HG02588 (cell line): ENCODE measurements at regions not wholly inside any gene's neighbourhood (a gene's known extent, or its start where the extent isn't known, plus 50 kb on each side); places are given as distances from the start of the nearest gene placed in this dataset.
"Not testable (repeated sequence)": the region's sequence is repeated elsewhere in the genome, so short reads cannot be mapped to it uniquely, and the experiment has no call there.

Experiments
- ATAC-seq: cut with Tn5 transposase; IDR thresholded peaks from one replicate; pipeline ENCODE4 v1.9.1; 2021; ENCODE audit warnings: mild to moderate bottlenecking, moderate library complexity; ENCODE audit not compliant: unreplicated experiment

DNA sequence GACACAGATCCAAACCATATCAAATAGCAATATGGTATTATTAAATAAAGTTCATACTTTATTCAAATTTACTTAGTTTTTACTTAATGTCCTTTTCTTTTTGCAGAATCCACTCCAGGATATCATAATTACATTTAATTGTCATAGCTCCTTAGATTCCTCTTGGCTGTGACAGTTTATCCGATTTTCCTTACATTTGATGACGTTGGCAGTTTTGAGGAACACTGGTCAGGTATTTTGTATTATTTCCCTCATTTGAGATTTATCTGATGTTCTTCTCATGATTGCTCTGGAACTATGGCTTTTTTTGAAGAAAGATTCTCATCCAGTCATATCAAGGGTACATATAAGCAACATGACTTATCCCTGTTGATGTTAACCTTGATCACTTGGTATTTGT, 198.3 kb upstream of the STAC start:
- ATAC-seq = no peak

DNA sequence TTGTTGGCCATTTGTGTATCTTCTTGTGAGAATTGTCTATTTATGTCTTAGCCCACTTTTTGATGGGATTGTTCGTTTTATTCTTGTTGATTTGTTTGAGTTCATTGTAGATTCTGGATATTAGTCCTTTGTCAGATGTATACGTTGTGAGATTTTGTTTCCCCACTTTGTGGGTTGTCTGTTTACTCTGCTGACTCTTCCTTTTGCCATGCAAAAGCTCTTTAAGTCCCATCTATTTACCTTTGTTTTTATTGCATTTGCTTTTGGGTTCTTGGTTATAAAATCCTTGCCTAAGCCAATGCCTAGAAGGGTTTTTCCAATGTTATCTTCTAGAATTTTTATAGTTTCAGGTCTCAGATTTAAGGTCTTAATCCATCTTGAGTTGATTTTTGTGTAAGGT, 193.1 kb upstream of the STAC start:
- ATAC-seq = not testable (repeated sequence)

DNA sequence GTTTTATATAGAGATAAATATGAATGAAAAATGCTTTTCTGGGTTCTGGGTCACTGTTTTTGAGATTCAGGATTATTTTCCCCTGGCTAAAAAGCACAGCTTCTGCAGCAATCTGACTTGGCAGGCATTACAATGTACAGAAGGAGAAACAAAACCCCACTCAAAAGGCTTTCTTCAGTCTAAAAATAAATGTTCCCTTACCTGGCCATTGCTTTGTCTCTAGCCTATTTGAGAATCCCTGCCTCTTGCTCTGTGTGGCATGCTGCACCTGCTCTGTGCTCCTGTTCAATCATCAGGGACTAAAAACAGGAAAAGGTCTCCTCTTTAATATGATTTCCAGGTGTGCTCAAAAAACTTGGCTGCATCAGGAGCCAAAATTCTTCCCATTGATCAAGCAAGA, 187.4 kb upstream of the STAC start:
- no peak for ATAC-seq

DNA sequence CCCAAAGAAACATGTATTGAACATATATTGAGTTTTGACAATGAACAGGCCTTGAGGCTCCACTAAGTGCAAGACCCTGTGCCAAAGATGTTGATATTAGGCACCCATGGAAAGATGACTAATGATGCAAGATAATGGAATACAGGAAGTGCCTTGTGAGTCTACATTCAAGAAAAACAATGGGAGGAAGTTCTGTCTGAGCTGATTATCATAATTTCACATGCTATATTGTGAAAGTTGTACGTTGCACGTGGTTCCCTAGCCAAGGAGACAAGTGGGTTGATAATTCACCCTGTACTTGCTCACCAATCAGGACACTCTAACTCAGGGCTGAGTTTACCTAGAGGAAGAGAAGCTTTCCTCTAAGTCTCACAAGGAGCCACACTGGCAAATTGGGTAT, 186.9 kb upstream of the STAC start:
- no peak for ATAC-seq

DNA sequence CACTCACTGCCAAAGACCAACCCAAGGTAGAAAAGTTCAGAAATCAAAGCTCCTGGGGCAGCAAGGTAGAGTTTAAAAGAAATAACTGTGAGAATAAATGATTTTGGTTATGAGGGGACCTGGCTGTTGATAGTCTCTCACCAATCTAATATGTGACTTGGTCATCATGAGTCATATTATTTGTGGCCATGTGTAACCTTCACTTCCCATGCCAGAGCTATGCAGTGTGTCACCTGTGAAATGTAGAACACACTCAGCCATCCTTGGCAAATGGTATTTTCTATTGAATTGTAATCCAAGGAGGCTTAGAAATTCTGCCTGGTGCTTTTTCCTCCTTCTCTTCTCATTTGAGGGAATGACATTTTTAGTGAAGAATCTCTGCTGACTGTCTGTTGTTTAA, 184.2 kb upstream of the STAC start:
- ATAC-seq = no peak

DNA sequence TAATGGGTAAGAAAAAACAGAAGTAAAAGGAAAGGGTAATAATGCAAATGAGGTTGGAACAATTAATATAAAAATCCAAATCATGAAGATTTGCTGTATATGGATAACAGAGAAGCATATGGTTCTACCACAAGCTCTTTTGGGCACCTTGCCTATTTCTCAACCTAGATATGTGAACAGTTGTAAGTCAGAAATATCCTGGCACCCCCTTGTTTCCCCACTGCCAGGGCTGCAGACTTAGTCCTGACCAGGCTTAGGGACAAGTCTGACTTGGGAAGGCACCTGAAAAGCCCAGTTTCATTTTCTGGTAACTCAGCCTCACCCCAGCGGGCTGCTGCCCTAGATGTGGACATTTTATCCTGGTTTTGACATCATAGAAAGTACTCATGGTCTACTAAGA, 183.2 kb upstream of the STAC start:
- no peak for ATAC-seq

DNA sequence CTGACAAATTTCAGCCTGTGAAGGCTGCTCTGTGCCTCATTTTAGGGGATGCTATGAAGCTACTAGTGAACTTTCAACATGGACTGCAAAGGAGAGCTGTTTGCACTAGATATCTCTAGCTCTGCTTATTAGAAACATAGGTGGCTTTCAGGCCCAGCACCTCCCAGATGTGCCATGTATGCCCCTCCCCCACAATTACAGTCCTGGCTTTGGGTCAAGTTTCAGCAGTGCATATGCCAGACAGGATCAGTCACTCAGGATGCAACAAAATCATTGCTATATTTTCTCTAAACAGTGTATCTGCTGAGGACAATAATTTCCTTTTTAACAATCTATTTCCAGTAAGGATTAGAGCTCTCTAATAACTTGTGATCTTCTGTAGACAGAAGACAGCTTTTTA, 178.8 kb upstream of the STAC start:
- no peak for ATAC-seq

DNA sequence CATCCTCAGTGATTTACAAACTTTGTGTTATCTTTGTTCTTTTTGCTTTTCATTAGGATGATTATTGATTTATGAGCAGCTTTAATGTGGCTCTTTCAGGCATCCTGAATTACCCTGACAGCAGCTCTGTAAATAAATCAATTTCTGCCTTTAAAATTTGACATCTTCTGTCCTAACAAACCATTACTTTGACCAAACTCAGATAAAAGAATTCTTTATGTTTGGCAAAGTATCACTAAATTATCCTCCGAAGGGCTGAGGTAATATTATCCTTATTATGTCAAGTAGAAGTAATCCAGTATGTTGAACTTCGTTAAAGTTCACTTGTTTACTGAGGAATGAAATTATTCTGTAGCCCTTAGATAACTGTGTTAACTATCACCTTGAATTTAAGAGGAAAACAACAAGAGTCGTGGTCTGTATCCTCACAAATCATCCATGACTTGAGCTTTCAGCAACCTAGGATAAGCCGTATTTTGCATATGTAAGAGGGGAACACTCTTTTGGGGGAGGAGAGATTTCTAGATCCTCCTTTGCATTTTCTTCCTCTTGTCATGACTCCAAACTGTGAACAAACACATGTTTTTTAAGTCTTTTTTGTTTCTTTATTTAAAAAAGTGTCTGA, 173.2 kb upstream of the STAC start:
- ATAC-seq = no peak

DNA sequence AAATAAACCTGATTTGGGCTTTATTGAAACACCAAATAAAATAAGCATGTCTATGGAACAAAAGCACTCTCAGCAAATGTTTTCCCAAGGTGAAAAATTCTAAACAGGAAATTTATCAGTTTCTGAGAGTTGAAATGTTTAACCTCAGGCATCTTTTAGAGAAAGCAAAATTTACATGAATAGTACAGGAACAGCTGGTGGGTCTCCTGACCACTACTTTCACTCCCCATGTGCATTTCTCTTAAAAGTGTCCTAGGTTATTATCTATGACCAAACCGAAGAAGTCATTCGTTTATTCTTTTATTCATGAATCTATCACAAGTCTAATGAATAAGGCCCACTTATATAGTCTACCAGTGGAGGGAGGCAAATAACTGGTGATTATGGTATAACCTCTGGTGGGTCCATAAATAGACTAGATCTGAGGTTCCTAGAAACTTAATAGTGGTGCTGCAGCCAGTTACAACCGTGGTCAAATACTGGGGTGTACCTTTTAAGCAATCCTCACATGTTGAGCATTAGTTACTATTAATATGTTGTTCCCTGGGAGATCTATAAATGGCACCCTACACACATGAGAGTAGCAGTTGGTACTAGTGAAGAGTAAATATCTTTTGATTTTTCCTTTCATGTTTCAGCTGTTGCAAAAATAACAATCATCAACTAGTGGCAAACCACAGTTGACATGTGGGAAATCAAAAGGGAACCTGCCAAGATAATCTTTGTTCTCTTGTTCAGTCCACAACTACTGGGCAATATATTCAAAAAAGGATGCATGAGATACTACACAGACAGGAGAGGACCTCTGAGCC, 169.3 kb upstream of the STAC start:
- ATAC-seq = no peak

DNA sequence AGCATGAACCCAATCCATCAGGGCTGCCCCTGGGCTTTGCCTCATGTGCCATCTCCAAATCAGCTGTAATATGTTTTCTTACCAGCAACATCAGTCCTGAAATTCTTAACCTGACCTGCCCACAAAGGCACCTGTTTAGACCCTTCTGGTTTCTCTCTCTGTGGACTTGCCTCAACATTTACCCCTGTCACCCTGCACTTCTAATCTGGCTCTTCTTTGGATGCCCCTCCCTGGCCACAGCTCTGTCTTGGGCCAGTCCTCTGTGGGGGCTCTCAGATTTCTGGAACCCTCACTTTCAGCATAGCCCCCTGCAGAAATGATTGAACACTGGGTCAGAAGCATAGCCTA, 168.7 kb upstream of the STAC start:
- no peak for ATAC-seq

DNA sequence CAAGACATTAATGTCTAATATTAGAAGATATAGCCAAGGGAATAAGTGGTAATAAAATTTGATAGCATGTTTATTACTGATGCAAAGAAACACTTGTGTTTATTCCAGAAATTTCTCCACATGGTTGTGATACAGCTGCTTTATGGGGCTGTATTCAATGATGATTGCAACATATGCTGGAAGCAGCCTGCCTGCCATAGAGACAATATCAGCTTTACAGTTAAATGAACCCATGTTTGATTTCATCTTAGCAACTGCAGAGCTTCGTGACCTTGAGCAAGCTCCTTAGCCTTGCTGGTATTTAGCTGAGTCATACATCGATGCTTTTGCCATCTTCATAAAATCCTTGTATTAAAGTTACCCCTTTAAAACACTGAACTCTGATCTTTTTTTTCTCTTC, 168.1 kb upstream of the STAC start:
- ATAC-seq = no peak

DNA sequence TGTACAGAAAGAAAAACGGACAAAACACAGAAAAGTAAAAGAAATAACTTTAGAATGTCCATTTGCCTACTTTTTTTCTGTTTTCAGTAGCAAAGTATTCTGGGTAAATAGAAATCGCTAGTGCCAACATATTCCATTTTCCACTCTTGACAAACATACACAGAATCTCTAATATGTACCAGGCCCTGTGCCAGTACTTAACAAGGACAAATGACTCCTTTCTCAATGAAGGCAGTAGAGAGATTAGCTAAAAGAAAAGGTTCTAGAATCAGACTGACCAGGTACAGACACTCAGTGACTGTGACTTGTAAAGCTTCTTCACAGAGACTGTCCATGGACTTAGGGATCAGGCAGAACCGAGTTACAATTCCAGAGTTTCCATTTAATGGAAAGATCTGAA, 165.8 kb upstream of the STAC start:
- ATAC-seq = no peak

DNA sequence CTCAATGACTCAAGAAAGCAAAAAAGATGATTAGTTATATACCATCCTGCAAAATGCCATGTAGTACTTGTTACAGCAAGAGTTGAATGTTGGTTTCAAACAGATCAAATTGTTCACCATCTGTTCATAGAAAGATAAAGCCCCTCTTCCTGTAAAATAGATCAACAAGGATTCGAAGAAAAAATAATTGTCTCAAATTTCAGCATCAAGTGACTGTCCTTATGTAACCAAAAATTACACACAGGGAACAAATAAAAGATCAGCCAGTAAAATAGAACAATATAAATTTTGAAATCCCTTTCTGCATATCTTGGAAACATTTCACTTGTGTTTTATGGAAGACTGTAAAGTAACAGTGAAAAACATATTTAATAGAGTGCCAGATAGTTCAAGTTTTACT, 165.1 kb upstream of the STAC start:
- no peak for ATAC-seq

DNA sequence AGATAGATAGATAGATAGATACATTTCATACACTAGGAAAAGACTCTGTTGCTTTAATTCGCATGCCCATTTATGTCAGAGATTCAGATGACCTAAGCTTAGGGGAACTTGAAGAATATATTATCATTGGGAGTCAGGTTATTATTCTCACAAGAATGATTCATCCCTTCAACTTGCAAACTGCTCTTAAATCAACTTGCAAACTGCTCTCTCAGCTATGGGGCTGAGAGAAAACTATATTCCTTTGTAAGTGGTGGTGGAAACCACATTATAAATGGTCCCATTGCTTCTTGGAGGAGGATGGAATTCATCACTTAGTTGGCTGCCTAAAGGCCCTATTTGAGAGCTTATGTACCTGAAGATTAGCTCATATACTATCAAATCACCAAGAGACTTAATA, 160.9 kb upstream of the STAC start:
- no peak for ATAC-seq

DNA sequence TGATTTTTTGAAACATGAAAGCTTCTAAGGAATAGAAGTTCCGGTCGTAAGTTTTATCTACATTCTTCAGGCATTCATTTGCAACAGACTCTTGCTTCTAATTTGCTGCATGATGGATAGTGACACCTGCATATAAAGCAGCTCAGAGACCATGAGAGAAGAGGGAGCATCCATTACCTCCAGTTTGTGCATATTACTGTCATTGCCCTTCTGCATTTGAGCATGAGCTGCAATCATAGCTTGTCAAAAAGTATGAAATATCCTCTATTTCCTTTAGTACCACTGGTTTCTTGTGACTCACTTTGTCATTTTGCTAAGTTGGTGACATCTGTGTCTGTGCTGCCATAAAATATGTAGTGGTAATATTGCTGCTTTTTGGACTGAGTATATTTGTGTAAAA, 160.1 kb upstream of the STAC start:
- no peak for ATAC-seq

DNA sequence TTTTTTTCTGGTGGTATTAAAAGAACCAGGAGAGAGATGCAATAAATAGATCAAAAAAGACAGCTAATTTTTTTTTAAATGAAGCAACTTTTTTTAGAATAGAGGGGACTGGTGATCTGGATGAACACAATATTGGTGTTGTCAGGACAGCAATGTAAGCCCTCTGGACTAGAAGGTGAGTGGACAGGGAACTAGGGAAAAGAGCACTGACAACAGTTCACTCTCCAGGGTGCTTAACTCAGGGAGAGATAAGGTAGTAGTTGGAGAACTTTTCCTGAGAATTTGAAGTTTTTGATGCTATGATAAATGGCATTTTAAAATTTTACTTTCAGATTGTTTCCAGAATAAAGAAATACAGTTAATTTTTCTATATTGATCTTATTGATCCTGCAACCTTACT, 158.3 kb upstream of the STAC start:
- ATAC-seq = no peak

DNA sequence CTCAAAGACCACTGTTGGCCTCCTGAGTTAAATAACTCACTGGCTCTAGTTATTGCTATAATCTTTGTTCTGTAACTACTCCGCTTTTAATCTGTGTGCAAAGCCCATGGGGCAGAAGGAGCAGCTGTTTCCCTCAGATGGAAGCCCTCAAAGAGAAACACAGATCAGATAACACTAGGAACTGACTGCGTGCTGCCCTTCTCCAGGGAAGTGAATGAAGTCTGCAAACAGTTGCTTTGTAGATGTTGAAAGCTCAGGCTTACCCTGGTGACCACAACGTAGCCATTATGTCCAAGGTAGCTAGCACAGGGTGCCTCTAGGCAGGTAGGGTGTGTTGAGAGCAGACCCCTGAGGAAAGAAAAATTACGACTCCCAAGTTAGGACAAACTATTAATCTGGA, 152.3 kb upstream of the STAC start:
- no peak for ATAC-seq

DNA sequence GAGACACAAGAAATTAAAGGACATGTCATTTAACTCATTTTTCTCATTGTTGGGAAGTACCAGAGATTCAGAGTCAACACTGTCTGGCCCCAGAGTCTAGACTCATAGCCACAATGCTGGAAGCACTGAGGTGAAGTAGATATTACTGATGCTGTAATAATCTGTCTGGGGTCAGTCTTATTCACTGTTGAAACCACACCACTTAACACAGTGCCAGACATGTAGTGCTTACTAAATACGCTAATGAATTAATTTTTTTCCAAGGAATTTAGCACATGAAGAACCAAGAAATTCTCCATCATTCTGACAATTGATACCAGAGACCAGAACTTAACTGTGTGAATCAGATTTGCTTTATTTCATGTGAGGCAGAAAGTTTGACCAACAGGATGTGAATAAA, 150.8 kb upstream of the STAC start:
- ATAC-seq = no peak

DNA sequence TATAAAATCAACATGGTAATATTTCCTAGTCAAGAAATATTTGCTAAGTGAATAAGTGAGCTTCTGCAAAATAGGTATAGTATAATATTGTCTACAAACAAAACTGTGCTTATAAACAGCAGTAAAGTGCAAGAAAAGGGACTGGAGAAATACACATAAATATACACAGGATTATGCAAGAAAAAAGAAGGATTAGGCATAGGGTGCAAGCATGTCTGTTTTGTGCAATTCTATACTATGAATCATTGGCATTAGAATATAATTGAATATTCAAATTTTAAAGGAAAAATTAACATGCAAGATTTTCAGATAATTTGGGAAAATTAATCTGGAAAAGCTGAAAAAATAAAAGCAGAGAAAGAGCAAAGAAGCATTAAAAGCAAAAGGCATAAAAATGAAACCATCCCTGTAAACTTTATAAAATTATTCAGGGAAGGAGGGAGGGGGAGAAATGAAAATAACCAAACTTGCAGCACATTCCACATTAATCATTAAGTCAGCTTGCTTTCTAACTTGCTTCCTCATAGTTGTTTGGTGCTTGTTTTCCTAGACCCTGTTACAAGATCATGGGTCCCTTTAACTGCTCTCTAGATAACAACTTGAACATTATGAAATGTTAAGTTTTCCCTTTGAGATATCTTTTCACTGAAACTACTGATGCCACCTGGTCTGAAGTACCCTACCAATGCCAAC, 147.4 kb upstream of the STAC start:
- no peak for ATAC-seq

DNA sequence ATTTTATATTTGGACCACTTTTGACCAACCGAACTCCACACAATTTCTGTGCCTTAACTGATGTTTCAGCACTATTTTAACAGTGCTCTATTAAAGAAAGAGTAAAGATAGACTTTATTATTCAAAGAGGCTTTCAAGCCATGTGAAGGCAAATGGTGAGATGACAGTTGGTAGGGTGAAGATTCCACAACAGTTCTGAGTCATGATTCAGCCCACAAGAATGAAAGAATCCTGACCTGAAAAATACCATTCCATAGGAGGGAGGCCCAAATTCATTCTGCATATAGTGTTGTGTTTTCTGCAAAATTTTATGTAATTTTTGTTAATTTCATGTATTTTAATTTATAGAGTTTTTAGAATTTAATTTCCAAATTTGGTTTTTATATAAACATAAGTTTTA, 135.6 kb upstream of the STAC start:
- no peak for ATAC-seq

DNA sequence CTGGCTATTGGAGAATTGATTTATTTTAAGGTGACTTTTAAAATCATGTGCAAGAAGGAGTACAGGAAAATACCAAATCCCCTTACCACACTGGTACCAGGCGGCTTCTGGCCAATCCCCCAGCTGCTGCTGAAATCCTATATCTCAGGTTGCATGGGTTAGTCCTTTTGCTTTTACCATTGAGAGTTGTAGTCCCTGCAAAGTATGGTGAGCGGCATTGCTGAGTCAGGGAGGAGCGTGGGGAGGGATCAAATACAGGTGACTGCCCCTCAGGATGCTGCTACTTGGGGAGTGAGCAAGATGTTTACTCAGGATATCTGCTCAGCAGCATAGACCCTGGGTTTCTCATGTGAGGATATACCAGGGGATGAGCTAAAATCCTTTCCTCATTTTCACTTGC, 131.9 kb upstream of the STAC start:
- no peak for ATAC-seq

DNA sequence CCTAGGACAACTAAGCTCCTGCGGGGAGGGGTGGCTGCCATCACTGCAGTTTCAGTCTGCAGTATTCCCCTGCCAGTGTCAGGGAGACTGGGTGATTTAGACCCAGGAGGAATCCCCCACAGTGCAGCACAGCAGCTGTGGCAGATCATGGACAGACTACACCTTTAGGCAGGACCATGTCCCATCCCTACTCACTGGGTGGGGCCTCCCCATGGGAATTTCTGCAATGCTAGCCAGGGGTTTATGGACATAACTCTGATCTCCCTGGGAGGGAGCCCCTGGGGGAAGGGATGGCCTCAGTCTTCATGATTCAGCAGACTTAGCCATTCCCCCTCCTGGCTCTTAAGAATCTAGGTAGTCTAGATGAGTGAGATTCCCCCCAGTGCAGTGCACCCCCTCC, 130.1 kb upstream of the STAC start:
- no peak for ATAC-seq
